HG03045 (cell line): ENCODE measurements at regions not wholly inside any gene's neighbourhood (a gene's known extent, or its start where the extent isn't known, plus 50 kb on each side); places are given as distances from the start of the nearest gene placed in this dataset.
"Not testable (repeated sequence)": the region's sequence is repeated elsewhere in the genome, so short reads cannot be mapped to it uniquely, and the experiment has no call there.

Experiments
- ATAC-seq: cut with Tn5 transposase; IDR thresholded peaks from one replicate; pipeline ENCODE4 v1.9.1; 2021; ENCODE audit warnings: mild to moderate bottlenecking, moderate library complexity; ENCODE audit not compliant: unreplicated experiment

DNA sequence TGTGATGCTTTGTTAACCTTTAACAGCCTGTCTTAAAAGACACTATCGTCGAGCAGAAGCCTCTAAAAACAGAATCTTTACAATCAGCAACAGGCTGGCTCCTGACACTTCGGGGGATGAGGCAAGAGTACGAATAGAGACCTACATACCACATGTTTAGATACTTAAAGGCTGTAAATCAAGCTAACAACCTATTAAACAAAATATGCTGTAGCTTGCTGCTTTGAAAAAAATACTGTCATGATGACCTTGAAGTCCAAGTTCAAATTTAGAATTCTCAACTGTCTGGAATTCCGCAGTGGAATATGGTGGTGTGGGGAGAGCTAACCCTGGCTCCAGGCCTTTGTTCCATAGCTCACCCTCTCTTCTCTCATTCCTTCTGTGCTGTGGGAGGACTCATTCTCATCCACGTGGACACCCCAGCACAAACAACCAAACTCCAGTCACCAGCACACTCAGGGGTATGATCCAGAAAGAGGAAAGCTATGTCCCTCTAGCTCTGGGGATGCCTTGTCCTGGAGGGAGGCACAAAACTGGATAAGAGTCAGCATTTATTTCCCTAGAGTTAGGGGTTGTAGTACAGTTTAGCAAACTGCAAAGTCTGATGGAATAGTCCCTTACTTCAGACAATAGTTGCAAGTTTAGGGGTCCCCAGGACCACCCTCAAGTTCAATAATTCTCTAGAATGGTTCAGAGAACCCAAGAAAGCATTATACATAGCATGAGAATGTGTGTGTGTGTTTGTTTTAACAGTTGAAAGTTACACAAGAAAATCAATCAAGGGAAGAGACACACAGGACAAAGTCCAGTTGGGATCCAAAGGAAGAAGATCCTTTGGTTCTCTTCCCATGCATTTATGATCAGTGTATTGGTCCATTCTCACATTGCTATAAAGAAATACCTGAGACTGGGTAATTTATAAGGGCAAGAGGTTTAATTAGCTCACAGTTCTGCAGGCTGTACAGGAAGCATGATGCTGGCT, 196.1 kb upstream of the SVIL start:
- no peak for ATAC-seq

DNA sequence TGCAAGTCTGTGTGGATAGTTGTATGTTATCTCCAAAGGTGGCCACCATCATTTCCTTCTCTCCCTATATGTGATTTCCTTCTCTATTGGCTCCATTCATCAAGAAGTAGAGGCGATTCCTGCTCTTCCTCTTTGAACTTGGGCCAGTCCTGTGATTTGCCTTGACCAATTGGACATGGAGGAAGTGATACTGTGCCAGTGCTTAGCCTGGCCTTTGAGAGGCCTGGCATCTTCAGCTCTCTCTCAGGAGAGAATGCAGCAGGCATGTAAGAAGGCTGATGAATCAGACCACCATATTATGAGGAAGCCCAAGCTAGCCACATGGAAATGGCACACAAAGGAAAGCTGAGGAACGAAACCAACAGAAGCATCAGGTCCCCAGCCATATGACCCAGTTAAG, 195.0 kb upstream of the SVIL start:
- no peak for ATAC-seq

DNA sequence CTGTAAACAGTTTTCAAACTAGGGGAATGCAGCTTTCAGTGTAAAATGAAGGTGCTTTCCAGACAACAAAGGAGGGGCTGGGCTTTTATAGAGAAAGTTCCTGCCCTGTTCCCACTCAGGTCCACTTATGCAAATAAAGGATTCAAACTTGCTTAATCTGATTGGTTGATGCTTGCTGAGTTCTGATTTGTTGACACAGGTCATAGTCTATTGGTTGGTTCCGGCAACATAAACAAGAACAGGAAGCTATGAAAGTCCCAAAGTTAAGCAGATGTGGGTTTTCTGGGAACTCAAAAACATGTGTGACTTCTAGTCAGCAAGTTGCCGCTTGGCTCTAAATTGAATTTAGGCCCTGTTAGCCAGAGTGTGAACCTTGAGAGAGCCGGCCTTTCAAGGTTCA, 194.2 kb upstream of the SVIL start:
- ATAC-seq: no peak

DNA sequence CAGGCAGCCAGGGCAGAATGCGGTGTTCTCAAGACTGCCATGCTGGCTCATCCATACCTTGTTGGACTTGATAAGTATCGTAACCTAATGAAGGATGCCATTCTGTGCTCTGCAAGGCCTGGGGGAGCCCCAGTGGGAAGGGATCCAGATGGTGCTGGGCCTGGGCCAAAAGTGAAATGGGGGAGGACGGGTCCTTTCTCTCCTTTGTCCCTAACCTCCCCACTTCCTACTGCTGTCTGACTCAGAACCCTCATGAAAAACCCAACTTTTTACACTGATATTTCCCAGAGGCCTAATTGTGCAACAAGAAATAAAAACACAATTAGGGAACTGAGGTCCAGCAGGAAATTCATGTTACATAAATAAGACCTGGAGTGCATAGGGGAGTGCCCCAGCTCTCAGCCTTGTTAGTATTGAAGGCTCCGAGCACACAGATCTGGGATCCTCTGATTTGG, 193.7 kb upstream of the SVIL start:
- ATAC-seq: no peak

DNA sequence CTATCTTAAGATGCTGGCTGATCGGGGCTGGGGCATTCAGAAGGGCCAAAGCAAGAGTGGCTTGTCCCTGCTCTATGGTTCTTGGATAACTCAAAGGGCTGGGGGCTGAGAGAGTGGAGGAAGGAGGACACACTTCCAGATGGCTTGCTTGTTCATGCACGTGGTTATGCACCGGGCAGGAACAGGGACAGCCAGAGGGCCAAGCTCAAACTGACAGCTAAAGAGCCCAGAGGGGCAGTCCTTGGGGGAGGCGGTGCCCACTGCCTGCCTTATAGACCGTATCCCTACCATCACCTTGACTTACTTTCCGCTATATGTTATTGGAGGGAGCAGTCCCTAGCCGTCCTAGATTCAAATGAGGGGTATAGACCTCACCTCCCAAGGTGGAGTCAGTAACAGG, 192.7 kb upstream of the SVIL start:
- no peak for ATAC-seq

DNA sequence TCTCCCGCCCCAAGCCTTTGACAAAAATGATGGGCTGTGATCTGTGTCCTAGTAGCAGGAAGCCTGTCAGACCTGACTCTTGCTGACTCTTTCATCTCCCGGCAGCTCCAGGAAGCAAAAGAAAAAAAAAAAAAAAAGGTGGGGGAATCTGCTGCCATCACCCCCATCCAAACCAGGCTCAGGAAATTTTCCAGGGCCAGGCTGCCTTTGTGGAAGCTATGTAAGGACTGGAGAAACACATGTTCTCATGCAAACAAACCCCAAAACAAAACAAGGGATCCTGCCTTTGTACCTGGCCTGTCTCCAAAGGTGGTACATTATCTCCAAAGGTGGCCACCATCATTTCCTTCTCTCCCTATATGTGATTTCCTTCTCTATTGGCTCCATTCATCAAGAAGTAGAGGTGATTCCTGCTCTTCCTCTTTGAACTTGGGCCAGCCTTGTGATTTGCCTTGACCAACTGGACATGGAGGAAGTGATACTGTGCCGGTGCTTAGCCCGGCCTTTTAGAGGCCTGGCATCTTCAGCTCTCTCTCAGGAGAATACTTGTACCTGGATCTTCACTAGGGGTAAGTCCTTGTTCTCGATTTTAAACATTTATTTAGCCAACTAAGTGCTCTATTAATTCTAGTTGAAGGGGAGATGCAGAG, 192.2 kb upstream of the SVIL start:
- ATAC-seq: no peak

DNA sequence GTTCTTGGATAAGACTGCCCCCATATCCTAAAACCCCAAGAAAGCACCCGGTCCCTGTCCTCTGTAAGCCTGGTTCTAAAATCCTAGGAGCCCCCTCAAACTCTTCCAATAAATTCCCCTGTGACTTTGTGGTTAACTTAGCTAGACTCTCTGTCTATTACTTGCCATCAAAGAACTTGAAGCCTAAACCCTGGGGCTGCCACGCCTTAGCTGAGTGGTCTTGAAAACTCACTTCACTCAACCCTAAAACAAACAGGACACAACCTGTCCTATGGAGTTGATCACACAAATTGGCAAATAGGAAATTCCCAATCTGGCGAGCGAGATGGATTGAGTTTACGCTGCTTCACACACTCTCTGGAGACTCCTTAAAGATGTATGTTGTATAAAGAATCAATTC, 191.4 kb upstream of the SVIL start:
- no peak for ATAC-seq

DNA sequence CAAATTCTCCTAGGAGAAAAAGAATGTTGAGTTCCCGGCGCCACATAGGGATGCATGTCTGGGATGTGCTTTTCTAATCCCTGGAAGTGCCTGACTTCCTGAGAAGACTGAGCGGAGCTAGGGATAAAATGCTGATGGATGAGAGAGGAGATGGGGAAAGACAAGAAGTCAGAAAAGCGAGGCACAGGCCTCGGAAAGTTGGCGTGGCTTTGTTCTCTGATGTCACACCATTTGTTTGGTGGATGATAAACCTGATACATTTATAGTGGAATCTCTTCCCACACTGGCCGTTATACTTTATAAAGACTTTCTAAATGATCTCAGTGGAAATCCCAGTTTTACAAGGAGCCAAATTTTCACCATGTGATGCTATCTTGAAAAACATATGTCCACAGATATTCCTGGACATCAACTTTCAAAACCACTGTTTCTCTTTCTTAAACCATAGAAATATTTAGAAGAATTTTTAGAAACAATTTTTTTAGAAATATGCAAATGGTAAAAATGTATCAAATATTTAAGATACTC, 188.8 kb upstream of the SVIL start:
- ATAC-seq: no peak

DNA sequence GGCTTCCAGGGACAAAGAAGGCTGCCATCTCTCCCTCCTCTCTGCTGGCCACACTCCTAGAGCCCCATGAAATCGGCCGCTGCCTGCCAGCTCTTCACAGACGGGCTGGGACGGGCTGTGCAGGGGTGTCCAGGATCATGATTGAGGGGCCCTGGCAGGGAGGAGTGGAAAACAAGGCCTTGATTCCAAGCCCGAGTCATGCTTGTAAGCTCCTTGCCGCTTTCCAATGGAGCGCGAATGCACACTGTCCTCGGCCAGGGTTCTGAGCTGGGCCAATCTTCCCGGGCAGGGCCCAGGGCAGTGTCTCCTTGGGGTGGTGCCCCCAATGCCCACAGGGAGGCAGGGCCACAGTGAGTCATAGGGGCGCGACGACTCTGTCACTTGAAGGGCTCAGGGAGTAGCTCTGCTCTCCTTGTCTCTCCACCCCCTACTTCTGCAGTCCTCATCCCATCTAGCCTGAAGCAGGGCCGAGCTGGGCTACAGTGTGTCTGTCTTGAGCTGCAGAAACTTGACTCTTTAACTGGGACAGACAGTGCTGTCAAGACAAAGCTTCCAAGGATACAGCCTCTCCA, 186.2 kb upstream of the SVIL start:
- no peak for ATAC-seq

DNA sequence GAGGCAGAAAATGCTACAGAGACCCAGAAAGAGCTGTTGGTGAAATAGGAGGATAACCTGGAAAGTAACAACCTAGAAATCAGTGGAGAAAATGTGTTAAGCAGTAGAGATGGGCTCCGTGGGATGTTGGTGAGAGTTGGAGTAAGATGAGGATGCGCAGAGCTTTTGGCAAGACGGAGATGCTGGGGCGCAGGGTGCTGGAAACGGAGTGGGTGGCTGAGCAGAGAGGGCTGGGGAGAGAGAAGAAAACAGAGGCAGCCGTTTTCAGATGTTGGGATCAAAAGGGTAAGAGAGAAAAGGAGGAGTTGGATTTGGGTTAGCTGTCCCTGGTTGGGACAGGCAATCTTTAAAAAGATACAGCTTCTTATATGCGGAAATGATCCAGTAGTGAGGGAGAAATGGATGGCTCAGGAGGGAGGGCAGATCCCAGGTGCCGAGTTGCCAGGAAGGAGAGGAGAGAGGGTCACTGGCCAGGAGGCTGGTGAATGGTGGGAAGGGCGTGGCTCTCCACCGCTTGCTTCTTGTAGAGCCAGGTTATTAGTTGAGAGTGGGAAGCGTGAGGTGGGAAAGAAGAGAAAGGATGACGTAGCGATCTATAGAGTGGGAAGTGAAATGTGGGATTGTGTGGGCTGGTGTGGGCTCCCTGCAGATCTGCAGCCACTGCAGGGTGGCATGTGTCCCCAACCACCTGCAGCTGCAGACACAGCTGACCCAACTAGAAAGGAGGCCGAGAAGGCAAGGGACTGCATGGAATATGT, 182.2 kb upstream of the SVIL start:
- no peak for ATAC-seq

DNA sequence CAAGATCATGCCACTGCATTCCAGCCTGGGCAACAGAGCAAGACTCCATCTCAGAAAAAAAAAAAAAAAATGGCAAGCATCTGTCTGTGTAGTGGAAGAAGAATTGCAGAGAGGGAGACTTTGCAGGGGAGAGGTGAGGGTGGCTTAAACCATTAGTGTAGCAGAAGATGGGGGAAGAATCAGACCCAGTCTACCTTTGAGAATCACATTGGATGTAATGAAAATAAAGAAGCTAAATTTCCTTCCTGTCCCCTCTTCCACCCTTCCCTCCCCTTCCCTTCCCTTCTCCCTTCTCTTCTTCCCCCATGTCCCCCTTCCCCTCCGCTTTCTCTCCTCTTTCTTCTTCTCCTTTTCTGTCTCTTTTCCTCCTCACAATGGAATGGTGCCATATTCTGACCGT, 180.8 kb upstream of the SVIL start:
- no peak for ATAC-seq

DNA sequence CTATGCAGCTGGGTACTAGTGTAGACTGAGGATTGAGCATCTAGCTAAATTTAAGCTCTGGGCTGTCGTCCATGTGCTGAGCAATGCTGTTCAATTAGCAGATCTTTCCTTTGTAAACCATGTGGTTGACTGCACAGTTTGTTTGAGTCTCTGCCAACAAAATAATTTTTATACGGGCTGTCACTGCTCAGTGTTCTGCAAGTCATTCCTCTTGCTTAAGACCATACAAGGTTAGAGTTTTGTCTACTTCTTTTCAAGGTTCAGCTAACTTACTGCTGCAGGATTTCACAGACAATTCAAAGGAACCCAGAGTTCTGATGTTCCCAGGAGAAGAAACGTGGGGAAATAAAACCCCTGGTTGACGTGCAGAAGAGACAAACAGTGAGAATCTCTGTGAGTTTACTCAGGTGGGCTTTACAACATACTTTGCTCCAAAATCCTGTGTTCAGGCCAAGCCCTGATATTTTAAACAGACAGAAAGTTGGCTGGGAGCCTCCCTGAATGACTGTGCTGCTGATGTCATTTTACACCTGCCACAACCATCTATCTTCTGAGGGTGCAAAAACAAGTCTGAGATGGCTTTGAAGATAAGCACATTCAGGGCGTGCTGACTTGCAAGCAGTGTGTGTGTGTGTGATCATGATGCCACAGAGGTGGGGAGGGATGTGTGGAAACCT, 177.1 kb upstream of the SVIL start:
- ATAC-seq: no peak

DNA sequence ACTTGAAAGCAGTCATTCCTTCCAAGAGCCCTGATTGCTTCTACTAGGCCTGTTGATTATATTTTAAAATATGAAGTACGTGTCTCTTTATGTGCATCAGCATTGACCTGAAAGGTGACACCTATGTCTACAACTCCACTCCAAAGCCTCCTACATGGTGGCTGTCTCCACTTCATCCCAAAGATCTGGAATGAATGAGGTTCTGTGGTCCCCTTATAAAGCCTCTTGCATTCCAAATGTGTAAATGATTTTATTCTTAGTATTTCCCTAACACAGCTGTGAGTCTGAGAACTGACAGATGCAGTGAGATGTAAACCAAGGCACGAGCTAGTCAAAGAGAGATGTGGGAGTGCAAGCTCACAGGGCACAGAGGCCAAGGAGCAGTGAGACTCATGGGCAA, 176.0 kb upstream of the SVIL start:
- ATAC-seq: no peak

DNA sequence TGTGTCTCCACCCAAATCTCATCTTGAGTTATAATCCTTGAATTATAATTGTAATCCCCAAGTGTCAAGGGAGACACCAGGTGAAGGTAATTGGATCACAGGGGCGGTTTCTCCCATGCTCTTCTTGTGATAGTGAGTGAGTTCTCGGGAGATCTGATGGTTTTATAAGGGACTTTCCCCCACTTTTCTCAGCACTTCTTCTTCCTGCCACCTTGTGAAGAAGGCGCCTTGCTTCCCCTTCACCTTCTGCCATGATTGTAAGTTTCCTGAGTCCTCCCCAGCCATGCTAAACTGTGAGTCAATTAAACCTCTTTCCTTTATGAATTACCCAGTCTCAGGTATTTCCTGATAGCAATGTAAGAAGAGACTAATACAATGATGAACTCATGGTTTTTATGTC, 175.5 kb upstream of the SVIL start:
- not testable (repeated sequence) for ATAC-seq

DNA sequence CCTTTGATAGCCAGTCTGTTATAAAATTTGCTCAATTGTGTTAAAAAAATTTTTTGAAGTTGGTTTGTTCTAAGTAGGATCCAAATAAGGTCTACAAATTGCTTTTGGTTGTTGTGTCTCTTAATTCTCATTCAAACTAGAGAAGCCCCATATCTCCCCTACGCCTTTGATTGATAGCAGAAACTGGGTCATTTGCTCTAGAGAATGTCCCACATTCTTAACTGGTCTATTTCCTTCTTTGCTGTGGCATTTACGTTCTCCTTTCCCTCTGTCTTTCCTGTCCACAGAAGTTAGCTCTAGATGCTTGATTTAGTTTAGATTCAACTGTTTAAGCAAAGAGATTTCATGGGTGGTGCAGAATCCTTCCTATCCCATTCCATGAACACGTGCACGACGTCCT, 174.6 kb upstream of the SVIL start:
- no peak for ATAC-seq

DNA sequence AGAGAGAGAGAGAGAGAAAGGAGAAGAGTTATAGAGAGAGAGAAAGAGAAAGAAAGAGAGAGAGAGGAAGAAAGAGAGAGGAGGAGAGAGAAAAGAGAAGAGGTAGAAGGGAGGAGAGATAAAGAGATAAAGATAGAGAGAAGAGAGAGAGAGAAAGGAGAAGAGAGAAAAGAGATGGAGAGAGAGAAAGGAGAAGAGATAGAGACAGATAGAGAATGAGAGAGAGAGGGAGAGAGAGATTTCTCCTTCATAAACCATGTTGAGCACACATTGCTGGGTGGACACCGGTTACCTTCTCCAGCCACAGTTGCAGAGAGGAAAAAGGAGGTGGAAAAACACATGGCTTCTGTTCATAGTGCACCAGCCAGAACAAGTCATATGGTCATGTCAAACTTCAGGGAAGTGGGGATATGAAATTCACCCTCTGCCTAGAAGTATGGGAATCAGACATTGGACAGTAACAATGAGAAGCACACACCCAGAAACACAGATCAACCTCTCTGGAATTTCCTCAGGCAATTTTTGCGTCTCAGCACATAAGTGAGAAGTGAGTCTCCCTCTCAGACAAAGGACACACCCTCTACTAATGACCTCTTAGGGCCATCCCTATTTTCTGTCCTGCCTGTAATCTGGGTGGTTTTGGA, 172.5 kb upstream of the SVIL start:
- ATAC-seq: no peak

DNA sequence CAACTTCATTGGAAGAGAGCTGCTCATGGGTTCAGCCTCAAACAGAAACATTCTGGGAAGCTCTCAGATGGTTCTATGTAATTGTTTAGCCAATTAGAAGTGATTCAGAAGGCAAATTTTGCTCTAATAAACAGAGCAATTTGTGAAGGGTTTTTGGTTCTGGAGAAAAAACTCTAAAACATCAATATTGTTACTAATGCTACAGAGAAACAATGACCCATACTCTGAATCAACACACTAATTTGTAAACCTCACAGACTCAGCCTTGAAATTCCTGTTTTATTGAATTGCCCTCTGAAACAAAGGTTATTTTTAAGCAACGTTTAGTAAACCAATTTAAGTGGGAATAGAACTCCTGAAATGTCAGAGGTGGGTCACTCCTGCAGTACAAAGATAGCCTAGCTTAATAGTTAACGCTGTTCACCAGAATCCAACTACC, 171.6 kb upstream of the SVIL start:
- no peak for ATAC-seq

DNA sequence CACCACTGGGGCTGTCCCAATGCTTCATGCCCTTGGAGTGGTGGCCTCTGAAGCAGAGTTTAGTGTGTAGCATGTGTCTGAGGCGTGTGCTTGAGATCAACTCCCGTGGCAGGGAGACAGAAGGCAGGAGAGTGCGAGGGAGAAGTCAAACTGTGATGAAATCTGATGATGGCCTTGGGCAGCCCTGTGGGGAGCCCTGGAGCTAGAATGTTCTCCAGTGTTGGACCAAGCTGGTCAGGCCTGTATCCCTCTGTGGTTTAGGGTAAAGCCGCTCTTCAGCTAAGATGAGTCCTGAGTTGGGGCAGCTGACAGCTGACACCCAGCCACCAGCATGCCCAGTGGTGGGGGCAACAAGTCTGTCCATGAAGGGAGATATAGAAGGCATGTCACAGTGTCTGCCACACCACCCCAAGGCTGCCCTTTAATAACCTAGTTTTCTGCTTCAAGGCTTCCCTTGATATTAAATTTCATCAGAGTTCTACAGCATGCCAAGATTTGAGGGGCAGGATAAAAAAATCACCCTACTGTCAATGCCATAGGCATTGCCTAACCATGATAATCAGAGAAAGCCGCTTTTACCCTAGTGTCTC, 170.5 kb upstream of the SVIL start:
- no peak for ATAC-seq

DNA sequence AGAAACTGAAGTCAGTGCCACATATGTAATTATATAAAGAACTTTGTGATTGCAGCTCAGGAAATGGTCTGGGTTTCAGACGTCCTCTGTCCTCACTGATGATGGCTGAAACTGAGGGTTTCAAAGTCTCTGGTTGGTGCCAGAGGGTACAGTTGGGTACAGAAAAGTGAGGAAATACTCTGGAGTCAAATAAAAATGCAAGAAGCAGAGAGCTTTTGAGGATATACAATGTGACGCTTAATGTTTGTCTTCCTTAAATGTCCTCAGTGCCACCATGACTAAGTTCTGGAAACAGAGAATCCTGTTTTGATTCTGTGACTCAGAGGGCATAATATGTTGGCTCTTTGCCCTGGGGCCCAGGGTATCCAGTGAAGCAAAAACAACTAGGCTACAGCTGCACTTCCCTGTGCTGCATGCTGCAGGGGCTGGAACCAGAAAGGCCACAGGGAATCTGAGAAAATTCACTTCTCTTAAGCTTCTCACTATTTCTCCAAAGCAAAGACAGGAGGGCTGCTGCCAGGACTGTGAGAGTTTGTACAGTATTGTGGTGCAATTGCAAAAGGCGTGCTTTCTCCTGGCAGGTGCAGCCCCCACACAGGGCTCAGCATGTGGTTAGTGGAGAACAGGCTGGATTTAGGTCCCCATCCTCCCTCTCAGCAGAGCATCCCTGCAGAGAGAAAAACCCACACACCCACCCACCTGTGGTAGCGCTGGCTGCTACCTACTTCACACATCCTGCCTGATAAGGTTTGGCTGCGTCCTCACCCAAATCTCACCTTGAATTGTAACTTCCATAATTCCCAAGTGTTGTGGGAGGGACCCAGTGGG, 169.5 kb upstream of the SVIL start:
- ATAC-seq: no peak
